Muscle layer of colon (tissue), 2 donors: ENCODE measurements at regions not wholly inside any gene's neighbourhood (a gene's known extent, or its start where the extent isn't known, plus 50 kb on each side); places are given as distances from the start of the nearest gene placed in this dataset.
"Not testable (repeated sequence)": the region's sequence is repeated elsewhere in the genome, so short reads cannot be mapped to it uniquely, and the experiment has no call there.

Experiments
- H3K27ac ChIP-seq: one replicate; pipeline ENCODE4 v1.7.0; 2013; ENCODE audit warnings: low read depth, mild to moderate bottlenecking, low read length, moderate library complexity
- H3K27me3 ChIP-seq, 2 donors: one replicate each; pipeline ENCODE4 v1.7.0; 2013; ENCODE audit warnings: low read length in 2 of 2, mild to moderate bottlenecking in 2 of 2; ENCODE audit not compliant: insufficient read depth in 2 of 2, control insufficient read depth in 1 of 2
- H3K36me3 ChIP-seq: one replicate; pipeline ENCODE4 v1.7.0; 2013; ENCODE audit warnings: mild to moderate bottlenecking, low read length; ENCODE audit not compliant: insufficient read depth
- H3K4me1 ChIP-seq: one replicate; pipeline ENCODE4 v1.7.0; 2013; ENCODE audit warnings: mild to moderate bottlenecking, low read length; ENCODE audit not compliant: insufficient read depth
- H3K4me3 ChIP-seq, 2 donors: one replicate each; pipeline ENCODE4 v1.7.0; 2013; ENCODE audit warnings: low read length in 2 of 2, low read depth in 1 of 2, mild to moderate bottlenecking in 1 of 2, moderate library complexity in 1 of 2
- H3K9ac ChIP-seq: one replicate; pipeline ENCODE4 v1.7.0; 2013; ENCODE audit warnings: low read length
- H3K9me3 ChIP-seq: one replicate; pipeline ENCODE4 v1.7.0; 2013; ENCODE audit warnings: mild to moderate bottlenecking, low read length
- donor health status: abdominal sarcoma.
- donor health status: Adenocarcinoma of cecum.

DNA sequence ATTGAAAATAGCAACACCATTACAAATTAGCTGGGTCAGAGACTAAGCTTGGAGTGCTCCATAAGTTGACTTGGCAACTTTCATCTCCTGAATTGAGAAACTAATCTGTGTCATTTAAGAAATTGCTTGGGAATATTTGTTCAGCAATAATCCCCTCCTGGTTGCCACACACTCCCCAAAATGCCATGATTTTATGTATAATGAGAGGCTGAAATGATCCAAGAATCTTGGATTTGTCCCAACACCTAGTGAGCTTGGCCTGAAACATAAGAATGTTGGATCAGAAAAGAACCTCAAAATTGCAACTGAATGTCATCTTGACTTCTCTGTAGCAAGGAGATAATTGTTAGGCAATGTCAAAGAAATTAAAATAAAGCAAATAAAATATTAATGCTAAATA is 805.9 kb upstream of the ADAMTS5 start:
- Histone ChIP-seq H3K36me3 (no peaks in the 10 kb centered on the region), H3K9ac (no peak overlapping the region), H3K9me3 (no peaks in the 10 kb centered on the region), H3K4me1 (no peaks in the 10 kb centered on the region), H3K27ac (no peak overlapping the region), H3K27me3 (no peaks in the 10 kb centered on the region), H3K4me3 (no peak overlapping the region)

DNA sequence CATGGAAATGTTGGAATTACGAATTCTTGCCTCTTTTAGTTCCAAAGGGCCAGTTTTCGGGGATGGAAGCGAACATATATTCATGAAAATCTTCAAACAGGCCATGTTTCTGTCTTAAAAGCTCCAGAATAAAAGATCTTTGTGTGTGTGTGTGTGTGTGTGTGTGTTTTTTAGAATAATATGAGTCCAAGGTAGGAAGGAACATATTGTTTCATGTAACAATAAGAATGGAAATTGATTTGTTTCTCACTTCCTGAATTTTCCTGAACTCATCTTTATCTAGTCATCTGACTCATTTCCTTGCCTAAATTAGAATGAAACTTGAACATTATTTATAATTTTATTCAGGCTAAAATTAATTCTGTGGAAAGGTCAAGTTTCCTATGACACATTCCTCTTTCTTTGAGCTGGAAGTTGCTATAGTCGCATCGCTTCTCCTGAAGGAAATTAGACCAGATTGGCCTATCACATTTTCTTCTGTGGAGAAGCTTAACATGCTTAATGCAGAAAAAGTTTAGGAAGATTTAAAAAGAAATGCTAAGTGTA is 805.1 kb upstream of the ADAMTS5 start:
- Histone ChIP-seq H3K4me3 (no peak overlapping the region), H3K27me3 (no peaks in the 10 kb centered on the region), H3K4me1 (no peaks in the 10 kb centered on the region), H3K9ac (no peak overlapping the region), H3K36me3 (no peaks in the 10 kb centered on the region), H3K27ac (no peak overlapping the region), H3K9me3 (no peaks in the 10 kb centered on the region)

DNA sequence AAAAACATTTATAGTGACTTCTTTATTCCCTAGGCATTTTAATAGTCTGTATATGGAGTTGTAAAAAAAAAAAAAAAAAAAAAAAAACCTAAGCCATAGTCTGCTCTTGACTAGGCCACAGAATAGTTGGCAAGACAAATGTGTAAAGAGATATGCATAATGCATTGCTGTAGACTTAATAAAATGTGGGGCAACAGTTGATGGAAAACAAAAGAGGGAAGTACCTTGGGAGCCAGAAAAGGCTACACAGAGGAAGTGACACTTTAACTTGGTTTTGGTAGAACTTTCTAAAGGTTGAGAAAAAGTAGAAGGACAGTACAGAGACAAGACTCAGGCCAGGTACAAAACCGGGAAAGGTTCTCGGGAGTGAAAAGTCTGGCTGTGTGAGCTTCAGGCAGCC is 802.9 kb upstream of the ADAMTS5 start:
- no peak overlapping the region for H3K27ac ChIP-seq
- no peak overlapping the region for H3K4me3 ChIP-seq
- H3K9me3 ChIP-seq = no peaks in the 10 kb centered on the region
- no peaks in the 10 kb centered on the region for H3K36me3 ChIP-seq
- no peak overlapping the region for H3K9ac ChIP-seq
- no peaks in the 10 kb centered on the region for H3K27me3 ChIP-seq
- no peaks in the 10 kb centered on the region for H3K4me1 ChIP-seq

DNA sequence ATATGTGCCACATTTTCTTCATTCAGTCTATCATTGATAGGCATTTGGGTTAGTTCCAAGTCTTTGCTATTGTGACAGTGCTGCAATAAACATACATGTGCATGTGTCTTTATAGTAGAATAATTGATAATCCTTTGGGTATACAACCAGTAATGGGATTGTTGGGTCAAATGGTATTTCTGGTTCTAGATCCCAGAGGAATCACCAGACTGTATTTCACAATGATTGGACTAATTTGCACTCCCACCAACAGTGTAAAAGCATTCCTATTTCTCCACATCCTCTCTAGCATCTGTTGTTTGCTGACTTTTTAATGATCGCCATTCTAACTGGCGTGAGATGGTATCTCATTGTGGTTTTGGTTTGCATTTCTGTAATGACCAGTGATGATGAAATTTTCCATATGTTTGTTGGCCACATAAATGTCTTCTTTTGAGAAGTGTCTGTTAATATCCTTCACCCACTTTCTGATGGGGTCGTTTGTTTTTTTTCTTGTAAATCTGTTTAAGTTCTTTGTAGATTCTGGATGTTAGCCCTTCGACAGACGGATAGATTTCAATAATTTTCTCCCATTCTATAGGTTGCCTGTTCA is 801.3 kb upstream of the ADAMTS5 start:
- H3K9me3 ChIP-seq, H3K36me3 ChIP-seq, H3K9ac ChIP-seq, H3K27ac ChIP-seq, H3K4me3 ChIP-seq, H3K4me1 ChIP-seq, H3K27me3 ChIP-seq: not testable (repeated sequence)

DNA sequence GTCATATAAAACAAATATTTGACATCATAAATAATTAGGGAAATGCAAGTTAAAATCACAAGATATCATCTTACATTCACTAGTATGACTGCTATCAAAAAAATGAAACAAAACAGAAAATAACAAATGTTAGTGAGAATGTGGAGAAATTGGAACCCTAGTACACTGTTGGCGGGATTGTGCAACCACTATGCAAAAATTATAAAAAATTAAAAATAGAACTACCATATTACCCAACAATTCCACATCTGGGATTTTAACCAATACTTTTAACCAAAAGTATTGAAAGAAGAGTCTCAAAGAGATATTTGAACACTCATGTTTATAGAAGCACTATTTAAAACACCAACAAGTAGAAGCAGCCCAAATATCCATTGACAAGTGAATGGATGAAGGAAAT is 797.2 kb upstream of the ADAMTS5 start:
- Histone ChIP-seq H3K4me3 (no peak overlapping the region), H3K27me3 (no peaks in the 10 kb centered on the region), H3K4me1 (no peaks in the 10 kb centered on the region), H3K9me3 (no peaks in the 10 kb centered on the region), H3K36me3 (no peaks in the 10 kb centered on the region), H3K9ac (no peak overlapping the region), H3K27ac (no peak overlapping the region)

DNA sequence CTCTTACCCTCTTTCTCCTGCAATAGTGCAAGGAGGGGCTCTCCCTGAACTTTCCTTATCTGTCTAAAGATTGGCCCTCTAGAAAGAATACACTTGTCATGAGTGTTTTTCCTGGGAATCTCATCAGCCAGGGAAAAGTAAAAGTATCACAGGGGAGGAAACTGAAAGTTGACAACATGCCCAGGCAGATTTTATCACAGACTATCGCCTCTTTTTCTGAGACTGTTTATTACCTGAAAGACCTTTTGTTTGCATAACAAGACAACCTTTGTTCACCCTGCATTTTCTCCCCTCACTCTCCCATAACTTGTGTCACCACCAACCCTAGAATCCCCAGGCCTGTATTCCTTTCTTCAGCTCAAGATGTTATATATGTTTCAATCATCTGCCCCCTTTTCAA is 794.7 kb upstream of the ADAMTS5 start:
- no peaks in the 10 kb centered on the region for H3K4me1 ChIP-seq
- no peaks in the 10 kb centered on the region for H3K36me3 ChIP-seq
- H3K9ac ChIP-seq = no peak overlapping the region
- H3K27me3 ChIP-seq = no peaks in the 10 kb centered on the region
- no peaks in the 10 kb centered on the region for H3K9me3 ChIP-seq
- no peak overlapping the region for H3K27ac ChIP-seq
- H3K4me3 ChIP-seq = no peak overlapping the region

DNA sequence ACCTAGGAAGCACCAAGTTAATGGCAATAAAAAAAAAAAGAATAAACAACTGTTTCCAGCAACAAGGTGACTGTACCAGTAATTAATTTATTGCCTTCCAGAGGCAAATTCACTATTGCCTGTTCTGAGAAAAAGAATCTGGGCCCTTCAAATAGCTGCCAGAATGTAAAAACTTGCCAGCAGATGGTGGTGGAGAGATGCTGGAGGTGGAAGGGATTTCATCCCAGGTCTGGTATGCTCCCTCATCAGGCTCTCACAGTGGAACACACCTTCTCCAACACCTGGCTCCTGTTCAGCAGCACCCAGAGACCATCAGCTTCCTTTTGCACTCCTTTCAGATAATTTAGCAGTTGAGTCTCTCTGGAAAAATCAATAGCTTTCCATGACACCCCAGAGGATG is 792.9 kb upstream of the ADAMTS5 start:
- Histone ChIP-seq H3K9ac (no peak overlapping the region), H3K4me1 (no peaks in the 10 kb centered on the region), H3K9me3 (no peaks in the 10 kb centered on the region), H3K36me3 (no peaks in the 10 kb centered on the region), H3K27ac (no peak overlapping the region), H3K27me3 (no peaks in the 10 kb centered on the region), H3K4me3 (no peak overlapping the region)

DNA sequence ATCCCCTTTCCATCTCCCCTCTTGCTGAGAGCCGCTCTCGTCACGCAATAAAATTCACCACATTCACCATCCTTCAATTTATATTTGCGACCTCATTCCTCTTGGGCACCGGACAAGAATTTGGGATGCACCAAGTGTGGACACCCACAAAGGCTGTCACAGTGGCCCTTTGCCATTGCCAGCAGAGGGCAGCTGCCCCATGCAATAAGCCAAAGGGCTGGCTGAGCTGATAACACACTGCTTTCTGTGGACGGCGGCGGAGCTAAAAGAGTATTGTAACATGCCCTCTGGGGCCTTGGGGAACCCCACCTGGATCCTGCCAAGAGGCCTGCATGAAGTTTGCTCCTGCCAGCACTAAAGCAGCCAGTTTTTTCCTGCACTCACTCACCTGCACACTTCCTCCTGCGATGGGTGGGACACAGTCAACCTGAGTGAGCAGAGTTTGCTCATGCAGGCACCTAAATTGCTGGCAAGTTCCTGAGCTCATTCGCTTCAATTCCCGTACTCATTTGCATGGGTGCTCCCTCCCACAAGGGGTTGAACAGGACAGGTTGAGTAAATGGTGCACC is 792.3 kb upstream of the ADAMTS5 start:
- no peak overlapping the region for H3K27ac ChIP-seq
- H3K36me3 ChIP-seq = no peaks in the 10 kb centered on the region
- H3K27me3 ChIP-seq = no peaks in the 10 kb centered on the region
- no peaks in the 10 kb centered on the region for H3K4me1 ChIP-seq
- no peak overlapping the region for H3K9ac ChIP-seq
- no peaks in the 10 kb centered on the region for H3K9me3 ChIP-seq
- no peak overlapping the region for H3K4me3 ChIP-seq

DNA sequence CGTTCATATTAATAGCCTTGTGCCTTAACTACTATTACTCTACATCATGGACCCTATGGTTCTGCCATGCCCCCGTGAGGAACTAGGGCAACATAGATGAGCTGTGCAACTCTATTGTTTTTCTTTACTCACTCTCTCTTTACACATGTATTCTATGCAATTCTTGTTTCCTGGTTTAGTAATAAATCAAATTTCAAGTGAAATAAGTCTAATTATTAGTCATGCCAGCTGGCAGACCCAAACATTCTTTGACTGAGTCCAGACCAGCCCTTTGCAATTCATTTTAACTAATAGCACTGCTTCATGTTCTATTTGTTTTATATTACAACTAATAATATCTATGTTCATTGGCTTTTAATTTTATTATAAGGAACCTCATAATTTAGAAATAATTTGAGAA is 789.3 kb upstream of the ADAMTS5 start:
- no peak overlapping the region for H3K27ac ChIP-seq
- no peaks in the 10 kb centered on the region for H3K27me3 ChIP-seq
- no peak overlapping the region for H3K9ac ChIP-seq
- no peaks in the 10 kb centered on the region for H3K9me3 ChIP-seq
- no peak overlapping the region for H3K4me3 ChIP-seq
- no peaks in the 10 kb centered on the region for H3K36me3 ChIP-seq
- no peaks in the 10 kb centered on the region for H3K4me1 ChIP-seq

DNA sequence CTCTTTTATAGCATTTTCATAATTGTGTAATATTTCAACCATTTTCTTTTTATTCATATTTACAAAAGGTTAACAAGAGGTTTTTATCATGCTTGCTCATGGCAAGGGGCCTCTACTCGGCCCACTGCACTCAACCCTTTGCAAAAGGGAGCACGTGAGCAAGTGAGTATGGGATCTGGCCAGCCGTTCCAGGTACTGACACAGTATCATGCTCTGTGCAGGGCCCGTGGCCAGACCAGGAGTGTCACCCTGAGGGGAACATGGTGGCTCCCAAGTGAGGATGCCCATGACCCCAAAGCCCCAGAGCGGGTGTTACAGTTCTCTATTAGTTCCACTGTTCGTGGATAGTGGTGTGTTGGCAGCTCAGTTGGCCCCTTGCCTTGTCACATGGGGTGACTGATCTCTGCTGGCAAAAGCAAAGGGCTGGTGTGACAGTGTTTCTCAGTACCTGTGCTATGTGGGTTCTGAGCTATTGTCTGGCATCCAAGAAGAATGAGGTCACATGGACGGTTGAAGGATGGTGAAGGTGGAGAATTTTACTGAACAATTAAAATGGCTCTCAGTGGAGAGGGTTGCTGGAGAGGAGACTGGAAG is 777.2 kb upstream of the ADAMTS5 start:
- Histone ChIP-seq H3K27ac (no peak overlapping the region), H3K36me3 (no peaks in the 10 kb centered on the region), H3K27me3 (no peaks in the 10 kb centered on the region), H3K4me1 (no peaks in the 10 kb centered on the region), H3K9ac (no peak overlapping the region), H3K4me3 (no peak overlapping the region), H3K9me3 (no peaks in the 10 kb centered on the region)

DNA sequence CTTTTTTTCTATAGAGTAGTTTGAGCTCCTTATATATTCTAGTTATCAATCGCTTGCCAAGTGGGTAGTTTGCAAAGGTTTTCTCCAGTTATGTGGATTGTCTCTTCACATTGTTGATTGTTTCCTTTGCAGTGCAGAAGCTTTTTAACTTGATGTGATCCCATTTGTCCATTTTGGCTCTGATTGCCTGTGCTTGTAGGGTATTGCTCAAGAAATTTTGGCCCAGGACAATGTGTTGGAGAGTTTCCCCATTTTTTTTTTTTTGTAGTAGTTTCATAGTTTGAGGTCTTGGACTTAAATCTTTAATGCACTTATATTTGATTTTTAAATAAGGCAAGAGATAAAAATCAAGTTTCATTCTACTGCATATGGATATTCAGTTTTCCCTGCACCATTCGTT is 774.8 kb upstream of the ADAMTS5 start:
- no peaks in the 10 kb centered on the region for H3K9me3 ChIP-seq
- H3K27me3 ChIP-seq = no peaks in the 10 kb centered on the region
- H3K36me3 ChIP-seq = no peaks in the 10 kb centered on the region
- no peak overlapping the region for H3K9ac ChIP-seq
- no peak overlapping the region for H3K27ac ChIP-seq
- no peaks in the 10 kb centered on the region for H3K4me1 ChIP-seq
- no peak overlapping the region for H3K4me3 ChIP-seq

DNA sequence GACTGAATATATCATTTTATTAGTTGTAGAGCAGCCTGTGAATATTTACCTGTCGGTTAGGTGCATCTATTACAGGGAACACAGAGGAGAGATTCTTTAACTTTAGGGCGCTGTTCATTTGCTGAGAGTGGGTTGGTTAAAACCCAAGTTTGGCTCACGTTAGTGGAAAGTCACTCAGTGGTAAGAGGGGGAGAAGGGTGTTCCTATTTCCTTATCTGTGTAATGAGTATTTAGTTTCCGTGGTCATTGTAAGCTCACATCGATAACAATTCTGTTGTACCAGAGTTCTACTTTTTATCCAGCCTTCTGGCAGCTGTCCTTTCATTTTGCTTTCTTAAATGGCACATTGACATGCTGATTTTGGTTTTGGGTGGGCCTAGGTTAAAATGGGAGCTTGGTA is 773.2 kb upstream of the ADAMTS5 start:
- no peak overlapping the region for H3K27ac ChIP-seq
- no peaks in the 10 kb centered on the region for H3K4me1 ChIP-seq
- no peaks in the 10 kb centered on the region for H3K9me3 ChIP-seq
- no peaks in the 10 kb centered on the region for H3K27me3 ChIP-seq
- no peak overlapping the region for H3K9ac ChIP-seq
- no peaks in the 10 kb centered on the region for H3K36me3 ChIP-seq
- no peak overlapping the region for H3K4me3 ChIP-seq
